ENCODE measurements at regions not wholly inside any gene's neighbourhood (a gene's known extent, or its start where the extent isn't known, plus 50 kb on each side); places are given as distances from the start of the nearest gene placed in this dataset.
"Not testable (repeated sequence)": the region's sequence is repeated elsewhere in the genome, so short reads cannot be mapped to it uniquely, and the experiment has no call there.

DNA sequence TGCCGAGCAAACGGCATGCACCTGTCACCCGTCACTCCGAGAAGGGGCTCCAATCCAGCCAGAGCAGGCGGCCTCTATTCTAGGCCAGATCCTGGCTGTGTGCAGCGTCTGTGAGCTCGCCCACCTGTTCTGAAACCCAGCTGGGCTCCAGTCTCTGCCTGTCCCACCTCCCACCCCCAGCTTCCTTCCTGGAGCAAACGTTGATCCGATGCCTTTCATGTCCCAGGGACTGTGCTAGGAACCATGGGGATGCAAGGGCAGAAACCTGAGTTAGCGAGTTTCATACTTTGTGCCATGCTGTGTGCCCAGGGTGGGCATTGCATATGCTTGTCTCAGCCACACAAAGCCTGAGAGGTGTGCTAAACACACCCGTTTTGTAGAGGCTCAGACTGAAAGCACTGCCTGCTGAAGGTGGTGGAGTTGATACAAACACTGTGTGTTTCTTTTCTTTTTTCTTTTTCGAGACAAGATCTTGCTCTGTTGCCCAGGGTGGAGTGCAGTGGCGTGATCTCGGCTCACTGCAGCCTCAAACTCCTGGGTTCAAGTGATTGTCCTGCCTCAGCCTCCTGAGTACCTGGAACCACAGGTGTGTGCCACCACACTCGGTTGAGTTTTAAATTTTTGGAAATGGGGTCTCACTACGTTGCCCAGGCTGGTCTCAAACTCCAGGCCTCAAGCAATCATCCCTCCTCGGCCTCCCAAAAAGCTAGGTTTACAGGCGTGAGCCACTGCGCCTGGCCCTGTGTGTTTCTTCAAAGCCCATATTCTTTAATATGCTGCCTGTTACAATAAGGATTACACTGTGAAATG lies 84.1 kb upstream of the MED13L start:
- DNase-seq, result no peak

DNA sequence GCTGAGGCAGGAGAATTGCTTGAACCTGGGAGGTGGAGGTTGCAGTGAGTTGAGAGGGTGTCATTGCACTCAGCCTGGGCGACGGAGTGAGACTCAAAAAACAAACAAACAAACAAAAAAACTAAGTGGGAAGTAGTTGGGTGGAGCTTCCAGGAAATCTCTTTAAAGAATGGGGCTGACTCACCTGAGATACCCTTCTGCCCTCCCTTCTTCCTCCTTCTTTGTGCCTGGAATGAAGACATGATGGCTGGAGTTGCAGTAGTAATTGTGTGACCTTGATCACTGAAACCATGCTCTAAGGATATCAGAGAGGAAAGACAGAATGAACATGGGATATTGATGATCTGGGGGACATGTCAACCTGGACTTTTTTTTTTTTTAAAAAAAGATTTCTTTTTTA lies 87.6 kb upstream of the MED13L start:
- DNase-seq, result no peak

DNA sequence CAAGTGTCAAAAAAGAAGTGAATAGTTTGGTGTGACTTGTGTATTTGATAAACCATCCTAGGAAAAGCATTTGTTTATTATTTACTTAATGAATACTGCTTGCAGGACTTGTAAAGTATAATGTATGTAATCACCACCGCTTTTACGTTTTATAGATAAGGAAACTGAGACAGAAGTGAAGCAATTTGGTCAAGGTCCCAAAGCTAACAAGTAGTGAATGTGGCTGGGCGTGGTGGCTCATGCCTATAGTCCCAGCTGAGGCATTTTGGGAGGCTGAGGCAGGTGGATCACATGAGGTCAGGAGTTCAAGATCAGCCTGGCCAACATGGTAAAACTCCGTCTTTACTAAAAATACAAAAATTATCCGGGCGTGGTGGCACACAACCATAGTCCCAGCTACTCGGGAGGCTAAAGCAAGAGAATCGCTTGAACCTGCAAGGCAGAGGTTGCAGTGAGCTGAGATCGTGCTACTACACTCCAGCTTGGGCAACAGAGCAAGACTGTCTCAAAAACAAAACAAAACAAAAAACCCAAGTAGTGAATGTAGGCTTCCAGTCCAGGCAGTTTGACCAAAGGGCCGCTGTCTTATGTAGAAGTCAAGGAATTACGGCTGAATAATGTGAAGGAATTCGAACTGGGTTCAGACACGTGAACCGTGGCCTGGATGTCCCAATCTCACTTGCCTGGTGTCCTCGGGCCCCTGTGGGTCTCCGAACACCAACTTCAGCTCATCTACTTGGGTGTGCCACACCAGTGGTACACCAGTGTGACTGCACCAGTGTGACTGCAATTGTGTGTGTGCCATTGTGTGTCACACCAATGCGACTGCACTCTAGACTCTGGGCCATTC lies 88.3 kb upstream of the MED13L start:
- DNase-seq, result no peak

DNA sequence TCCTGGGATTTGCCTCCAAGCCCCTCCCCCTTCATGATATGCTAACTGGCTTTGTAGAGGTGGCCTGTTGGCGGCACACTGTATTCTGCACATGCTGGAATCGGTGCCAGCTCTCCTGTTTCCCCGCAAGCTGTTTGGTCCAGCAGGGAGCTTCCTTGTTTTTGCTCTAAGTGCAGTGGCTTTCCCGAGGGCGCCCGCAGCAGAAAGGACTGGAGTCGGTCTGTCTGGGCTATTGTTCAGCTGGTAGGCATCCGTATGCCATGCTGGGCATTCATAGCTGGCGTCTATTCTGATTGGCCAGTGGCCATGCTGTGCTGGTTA lies 88.9 kb upstream of the MED13L start:
- no peak for DNase-seq

DNA sequence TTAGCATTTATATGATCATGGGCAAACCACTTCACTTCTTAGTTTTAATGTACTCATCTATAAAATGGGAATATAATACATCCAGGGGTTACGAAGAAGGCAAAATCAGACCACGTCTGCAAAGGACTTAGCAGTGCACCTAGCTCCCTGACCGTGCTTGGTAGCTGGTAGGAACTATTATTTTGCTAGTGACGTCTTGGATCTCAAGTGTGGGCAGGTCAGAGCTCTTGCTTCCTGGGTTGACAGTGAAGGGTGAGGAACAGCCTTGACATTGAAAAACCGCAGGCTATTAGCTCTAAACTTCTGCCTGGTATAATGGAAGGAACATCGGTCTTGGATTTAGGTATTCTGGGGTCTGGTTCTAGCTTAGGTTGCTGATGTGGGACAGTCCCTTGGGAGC lies 89.3 kb upstream of the MED13L start:
- DNase-seq, result no peak

DNA sequence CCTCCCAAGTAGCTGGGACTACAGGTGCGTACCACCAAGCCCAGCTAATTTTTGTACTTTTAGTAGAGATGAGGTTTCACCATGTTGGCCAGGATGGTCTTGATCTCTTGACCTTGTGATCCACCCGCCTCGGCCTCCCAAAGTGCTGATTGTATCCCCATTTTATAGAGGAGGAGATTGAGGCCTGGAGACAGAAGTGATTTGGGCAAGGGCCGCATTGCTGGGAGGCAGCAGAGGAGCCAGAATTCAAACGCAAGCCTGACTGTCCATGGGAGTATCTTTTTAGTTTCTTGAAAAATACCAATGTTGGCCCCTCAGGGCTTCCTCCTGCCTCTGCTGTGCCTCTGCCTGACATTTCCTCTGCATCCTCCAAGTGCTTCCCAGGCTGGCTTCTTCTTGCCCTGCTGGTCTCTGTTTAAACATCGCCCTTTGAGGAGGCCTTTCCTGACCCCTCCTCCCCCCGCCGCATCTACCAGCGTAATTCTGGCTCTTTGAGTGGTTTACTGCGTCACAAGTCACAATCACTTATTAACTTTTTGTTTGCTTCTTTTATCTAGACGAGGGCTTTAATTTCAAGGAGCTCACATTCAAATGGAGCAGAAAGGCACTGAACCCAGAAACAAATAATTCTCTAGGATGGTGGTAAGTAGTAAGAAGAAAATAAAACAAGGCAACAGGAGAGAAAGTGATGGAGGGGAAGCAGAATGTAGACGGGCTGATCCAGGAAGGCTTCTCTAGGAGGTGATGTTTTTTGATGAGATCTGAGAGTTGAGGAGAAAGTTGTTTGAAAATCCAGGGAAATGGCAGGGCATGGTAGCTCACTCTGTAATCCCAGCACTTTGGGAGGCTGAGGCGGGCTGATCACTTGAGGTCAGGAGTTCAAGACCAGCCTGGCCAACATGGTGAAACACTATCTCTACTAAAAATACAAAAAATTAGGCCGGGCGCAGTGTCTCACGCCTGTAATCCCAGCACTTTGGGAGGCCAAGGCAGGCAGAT lies 91.0 kb upstream of the MED13L start:
- DNase-seq, result no peak

DNA sequence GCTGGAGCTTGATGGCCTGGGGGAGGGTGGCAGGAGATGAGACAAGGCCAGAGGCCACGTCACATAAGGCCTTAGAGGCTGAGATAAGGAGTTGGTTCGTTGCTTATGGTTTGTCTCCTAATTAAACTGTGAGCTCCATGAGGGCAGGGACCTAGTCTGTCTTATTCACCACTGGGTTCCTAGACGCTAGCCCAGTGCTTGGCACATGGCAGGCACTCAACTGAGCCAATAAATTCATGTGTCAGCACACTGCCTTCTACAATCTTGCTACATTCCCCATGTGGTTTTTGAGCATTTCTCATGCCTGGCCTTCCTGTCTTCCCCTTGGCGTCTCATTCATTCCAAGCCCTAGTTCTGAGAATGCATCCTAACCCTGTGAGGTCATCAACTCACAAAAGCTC lies 92.5 kb upstream of the MED13L start:
- DNase-seq, result no peak

DNA sequence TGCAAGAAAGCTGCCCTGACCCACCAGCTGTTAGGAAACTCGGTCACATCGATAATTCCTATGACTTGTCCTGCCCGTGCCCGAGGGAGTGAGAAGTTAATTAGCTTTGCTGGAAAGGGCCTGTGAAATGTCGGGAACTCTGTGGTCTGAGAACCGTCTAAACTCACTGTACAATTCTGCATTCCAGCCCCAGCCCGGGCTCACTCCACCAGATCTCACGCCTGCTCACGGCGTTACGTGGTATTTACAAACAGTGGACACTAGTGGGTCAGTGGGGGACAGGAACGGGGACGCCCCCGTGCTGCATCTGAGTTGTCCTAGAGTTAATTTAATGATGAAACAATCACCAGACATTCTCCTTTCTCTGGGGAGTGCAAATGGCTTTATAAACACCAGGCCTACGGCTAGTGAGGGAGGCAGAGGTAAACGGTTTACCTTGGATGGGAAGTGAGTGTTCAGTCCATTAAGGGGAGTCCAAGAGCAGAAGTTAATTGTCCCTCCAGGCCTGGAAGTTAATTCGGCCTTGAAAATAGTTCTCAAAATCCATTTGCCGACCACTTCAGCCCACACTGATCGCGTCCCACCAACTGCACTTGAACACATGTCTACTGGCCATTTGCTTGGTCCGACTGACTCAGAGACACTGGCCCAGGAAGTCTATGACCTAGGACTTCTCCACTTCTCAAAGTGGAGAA lies 93.5 kb upstream of the MED13L start:
- no peak for DNase-seq

DNA sequence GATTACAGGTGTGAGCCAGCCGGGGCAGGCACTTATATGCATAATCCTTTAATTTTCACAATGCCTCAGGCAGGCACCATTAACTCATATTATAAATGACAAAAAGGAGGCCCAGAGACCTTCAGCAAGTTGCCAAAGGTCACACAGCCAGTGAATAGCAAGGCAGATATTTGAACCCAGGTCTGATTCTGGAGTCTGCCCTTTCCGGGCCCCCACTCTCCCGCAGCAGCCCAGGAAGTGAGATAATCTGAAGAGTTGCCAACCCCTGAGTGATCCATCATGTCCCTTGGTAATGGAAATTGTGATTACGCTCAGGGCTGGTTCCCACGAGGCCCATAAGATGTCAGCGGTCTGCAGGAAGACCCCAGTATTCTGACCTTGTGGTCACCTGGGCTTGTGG lies 95.3 kb upstream of the MED13L start:
- no peak for DNase-seq

DNA sequence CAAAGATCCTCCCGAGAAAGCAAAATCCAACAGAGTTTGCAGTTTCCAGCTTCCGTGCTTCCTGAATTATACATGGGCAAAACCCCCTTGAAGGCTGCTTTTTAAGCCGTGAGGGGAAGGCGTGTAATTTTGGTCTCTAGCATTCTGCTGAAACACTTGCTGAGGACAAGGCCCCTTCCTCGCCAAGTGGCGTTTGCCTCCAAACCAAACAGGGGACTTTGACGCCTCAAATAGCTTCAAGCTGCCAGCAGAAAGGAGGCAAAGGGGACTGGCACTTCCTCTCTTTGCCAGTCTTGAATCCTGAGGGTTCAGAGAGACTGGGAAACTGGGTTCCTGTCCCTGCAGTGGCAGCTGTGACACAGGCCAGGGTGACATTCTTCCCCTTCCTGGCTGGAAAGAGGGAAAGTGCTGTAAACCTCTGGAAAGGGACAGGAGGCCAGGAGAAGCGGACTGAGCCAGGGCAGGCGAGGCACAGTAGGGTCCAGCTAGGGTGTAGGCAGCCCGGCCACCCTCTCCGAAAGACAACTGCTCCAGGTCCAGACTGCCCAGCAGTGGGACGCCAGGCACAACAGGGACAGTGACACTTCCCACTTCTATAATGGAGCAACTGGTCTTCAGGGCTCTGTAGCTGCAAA lies 96.2 kb upstream of the MED13L start:
- DNase-seq, result no peak

DNA sequence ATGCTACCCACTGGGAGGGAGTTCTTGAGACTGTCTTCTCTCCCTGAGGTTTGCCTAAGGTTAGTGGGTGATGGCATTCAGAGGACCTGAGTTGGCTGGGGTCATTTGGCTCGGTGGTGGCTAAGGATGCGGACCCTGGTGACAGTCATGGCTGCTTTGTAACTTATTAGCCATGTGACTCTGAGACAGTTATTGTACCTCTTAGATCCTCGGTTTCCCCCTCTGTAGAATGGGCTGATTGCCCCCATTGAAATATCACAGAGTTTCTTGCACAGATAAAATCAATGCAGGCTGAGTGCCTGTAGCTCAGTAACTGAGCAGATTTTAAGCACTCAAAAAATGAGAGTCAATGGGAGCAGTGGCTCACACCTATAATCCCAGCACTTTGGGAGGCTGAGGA lies 96.7 kb upstream of the MED13L start:
- DNase-seq, result no peak

DNA sequence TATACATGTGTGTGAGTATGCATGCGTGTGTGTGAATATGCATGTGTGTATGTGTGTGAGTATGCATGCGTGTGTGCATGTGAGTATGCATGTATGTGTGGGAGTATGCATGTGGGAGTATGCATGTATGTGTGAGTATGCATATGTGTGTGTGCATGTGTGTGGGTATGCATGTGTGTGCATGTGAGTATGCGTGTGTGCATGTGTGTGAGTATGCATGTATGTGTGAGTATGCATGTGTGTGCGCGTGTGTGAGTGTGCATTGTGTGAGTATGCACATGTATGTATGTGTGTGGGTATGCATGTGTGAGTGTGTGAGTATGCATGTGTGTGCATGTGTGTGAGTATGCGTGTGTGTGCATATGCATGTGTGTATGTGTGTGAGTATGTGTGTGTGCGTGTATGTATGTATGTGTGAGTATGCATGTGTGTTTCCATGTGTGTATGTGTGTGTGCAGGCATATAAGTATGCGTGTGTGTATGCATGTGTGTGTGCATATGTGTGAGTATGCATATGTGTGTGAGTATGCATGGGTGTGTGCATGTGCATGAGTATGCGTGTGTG lies 97.9 kb upstream of the MED13L start:
- DNase-seq, result no peak

DNA sequence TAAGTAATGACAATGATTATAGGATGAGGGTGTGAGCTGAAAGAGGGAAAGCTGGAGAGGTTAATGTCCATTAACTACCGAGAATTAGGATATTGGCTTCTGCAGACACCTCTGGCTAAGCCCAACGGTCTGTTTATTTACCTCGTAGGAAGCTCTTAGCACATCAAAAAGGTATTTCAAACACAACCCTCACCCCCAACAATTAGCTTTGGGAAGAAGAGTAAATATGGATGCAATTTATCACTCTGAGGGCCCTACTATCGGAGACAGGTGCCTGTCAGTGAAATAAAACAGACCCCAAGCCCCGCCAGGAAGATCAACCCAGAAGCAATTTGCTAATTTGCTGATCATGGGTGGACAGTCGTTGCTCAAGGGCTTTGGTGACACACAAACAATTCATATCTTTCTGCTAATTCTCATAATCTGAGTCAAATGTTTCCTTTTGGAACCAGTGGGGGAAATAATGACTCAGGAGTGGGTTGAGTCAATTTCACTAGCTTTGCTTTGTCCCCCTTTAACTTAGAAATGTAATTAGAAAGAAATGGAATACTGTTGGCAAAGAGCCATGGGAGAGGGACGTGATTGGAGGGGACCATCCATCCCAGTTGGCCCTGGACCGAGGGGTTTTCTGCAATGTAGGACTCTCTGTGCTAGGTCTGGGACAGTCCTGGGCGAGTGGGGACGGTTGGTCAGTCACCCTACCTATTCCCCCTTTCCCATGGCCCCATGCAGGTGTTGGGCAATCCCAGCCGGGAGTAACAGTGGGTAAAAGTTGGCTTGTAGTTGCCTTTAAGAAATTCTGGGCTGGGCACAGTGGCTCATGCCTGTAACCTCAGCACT lies 99.1 kb upstream of the MED13L start:
- DNase-seq, result no peak

DNA sequence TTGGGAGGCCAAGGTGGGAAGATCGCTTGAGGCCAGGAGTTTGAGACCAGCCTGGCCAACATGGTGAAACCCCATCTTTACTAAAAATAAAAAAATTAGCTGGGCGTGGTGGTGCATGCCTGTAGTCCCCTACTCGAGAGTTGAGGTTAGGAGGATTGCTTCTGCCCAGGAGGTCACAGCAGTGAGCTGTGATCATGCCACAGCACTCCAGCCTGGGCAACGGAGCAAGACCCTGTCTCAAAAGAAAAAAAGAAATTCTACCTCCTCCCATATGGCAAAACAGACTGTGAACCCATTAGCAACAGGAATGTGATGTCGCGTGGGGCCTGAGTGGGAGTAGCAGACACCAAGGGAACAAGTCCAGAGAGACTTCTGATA lies 99.7 kb upstream of the MED13L start:
- not testable (repeated sequence) for DNase-seq

DNA sequence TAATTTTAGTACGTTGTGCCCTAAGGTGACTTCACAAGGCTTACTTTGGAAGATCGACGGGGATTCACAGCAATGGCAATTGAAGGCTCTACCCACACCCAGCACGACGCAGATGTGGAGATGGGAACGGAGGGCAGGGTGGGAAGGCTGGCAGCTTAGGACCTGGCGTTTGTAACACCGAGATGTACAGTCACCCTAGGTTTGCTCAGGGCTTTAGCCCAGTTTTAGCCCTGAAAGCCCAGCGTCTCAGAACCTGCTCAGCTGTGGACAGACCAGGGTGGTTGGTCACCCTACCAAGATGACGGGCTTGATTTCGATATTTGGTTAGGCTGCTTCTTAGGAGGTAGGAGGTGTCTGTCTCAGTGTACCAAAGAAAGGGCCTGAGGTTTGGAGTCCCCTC lies 100.5 kb upstream of the MED13L start:
- no peak for DNase-seq

DNA sequence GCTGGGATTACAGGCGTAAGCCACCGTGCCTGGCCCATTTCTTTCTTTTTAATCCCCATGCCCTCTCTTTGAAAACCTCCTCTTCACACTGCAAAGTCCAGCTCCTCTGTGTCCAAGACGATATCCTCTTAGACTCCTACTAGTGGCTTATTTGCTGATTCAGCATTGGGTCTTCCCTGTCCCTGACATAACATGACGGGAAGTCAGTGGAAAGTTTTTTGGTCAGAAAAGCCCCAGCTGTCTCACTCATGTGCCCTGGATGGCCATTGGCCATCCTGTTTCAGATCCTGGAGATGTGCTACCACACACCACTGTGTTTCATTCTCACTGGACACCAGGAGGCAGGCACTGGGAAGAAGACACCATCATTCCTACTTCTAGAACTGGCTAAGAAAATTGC lies 102.6 kb upstream of the MED13L start:
- no peak for DNase-seq

DNA sequence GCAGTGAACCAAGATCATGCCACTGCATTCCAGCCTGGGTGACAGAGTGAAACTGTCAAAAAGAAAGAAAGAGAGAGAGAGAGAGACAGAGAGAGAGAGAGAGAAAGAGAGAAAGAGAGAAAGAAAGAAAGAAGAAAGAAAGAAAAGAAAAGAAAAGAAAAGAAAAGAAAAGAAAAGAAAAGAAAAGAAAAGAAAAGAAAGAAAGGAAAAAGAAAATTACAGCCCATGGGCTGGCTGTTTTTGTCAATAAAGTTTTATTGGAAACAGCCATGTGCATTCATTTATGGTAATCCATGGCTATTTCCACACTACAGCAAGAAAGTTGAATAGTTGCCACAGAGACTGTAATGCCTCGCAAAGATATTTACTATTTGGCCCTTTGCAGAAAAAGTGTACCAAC lies 103.2 kb upstream of the MED13L start:
- not testable (repeated sequence) for DNase-seq

DNA sequence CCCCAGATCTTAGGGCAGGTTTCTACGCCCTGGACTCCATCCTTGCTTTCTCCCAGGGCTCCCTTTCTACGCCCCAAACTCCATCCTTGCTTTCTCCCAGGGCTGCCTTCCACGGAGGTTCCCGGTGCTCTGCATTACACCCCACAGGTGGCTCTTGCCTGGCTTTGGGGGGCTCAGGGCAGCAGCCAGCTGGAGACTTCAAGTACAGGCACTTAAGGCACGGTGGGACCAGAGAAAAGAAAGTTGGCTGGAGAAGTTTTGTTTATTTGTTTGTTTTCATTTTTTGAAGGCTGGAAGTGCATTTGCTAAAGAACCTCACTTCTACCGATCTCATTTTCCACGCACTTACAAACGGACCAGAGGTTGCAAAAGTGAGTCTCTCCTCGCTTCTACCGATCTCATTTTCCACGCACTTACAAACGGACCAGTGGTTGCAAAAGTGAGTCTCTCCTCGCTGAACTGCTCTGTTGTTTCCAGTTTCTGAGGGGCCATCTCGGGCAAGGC lies 103.8 kb upstream of the MED13L start:
- DNase-seq, result no peak

DNA sequence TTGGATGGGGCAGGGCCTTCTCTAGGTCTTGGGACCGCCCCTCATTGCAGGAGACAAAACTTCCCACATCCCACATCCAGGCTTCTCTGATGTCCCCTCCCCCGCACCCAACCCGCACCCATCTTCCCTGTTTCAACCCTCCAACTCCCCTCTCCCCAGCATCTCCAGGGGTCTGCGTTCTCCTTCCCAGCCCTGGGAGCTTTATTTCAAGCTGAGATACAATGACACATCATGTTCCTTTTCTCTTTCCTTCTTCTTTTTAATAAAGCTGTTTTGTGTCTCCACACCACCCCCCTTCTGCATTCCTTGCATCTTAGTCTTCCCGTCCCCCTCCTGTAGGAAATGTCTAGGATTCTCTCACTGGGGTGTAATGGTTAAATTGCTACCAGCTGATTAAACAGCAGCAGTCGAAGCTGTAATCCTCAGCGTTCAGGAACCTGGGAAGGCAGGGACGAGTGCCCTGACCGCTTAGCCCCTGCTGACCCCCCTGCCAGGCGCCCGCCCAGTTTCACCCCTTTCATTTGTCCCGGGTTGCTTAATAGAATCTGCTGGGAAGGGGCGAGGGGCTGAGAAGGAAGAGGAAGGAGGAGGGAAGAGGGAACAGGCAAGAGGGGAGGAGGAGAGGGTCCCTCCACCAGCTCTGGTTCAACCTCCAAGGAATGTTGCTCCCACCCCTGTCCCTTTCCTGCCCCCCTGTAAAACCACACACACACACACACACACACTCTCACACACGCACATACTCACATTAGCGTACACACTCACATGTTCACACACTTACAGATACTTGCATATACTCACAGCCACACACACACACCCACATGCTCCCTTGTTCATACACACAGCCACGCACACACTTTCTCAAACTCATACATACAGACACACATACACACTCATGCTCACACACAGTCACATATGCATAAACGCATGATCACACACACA lies 104.5 kb upstream of the MED13L start:
- DNase-seq, result no peak

Data from activated CD4-positive, alpha-beta T cell treated with anti-CD3 and anti-CD28 coated beads, Interleukin-2, amount 50 U/mL, for 4 hours (primary cell).